Transverse colon (tissue), 4 donors: ENCODE measurements at regions not wholly inside any gene's neighbourhood (a gene's known extent, or its start where the extent isn't known, plus 50 kb on each side); places are given as distances from the start of the nearest gene placed in this dataset.

Experiments
- POLR2A ChIP-seq: fragments of 450-650 bp; IDR thresholded peaks from one replicate; pipeline ENCODE4 v1.6.1; 2016; ENCODE audit warnings: antibody characterized with exemption, mild to moderate bottlenecking, moderate library complexity
- POLR2AphosphoS5 ChIP-seq, 3 donors: sonication (generic); formaldehyde crosslinking; IDR thresholded peaks; one replicate each; pipeline ENCODE4 v1.6.1; 2016; ENCODE audit warnings: antibody characterized with exemption in 3 of 3
- TF ChIP-seq, protein P1 (sequence below), 5 experiments: fragments of 200-600 bp in 3 of 5; fragments of 450-650 bp in 2 of 5; sonication (generic) in 3 of 5; IDR thresholded peaks; 1 replicate in 2 of 5; 2 replicates in 3 of 5; pipeline ENCODE4 v1.5.1; 2016 to 2017; ENCODE audit warnings: antibody characterized with exemption in 5 of 5, inconsistent platforms in 3 of 5, mild to moderate bottlenecking in 2 of 5, moderate library complexity in 1 of 5

DNA sequence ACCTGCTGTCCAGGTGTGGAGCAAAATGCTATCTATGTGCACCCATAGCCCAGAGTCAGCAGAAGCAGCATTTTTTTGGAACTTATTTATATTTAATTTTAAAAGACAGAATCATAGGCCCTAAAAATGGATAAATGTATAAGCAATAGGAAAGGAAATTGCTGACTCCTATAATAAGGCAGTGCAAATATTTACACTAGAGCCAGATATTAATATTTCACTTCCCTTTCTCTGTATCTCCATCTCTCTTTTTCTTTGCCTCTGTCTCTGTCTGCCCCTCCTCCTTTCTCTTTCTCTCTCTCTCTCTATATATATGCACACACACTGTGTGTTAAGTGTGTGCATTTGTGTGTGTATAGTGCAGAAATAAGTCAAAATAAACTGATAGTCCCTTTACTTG is 375.6 kb downstream of the SOX11 start:
- TF ChIP-seq, protein P1, sequence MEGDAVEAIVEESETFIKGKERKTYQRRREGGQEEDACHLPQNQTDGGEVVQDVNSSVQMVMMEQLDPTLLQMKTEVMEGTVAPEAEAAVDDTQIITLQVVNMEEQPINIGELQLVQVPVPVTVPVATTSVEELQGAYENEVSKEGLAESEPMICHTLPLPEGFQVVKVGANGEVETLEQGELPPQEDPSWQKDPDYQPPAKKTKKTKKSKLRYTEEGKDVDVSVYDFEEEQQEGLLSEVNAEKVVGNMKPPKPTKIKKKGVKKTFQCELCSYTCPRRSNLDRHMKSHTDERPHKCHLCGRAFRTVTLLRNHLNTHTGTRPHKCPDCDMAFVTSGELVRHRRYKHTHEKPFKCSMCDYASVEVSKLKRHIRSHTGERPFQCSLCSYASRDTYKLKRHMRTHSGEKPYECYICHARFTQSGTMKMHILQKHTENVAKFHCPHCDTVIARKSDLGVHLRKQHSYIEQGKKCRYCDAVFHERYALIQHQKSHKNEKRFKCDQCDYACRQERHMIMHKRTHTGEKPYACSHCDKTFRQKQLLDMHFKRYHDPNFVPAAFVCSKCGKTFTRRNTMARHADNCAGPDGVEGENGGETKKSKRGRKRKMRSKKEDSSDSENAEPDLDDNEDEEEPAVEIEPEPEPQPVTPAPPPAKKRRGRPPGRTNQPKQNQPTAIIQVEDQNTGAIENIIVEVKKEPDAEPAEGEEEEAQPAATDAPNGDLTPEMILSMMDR (IDR thresholded peaks at IDR 0.05): no peak
- TF ChIP-seq POLR2AphosphoS5 (IDR thresholded peaks at IDR 0.05): no peak
- no peak for TF ChIP-seq POLR2A
